OCI-LY7 (cell line): ENCODE measurements at regions not wholly inside any gene's neighbourhood (a gene's known extent, or its start where the extent isn't known, plus 50 kb on each side); places are given as distances from the start of the nearest gene placed in this dataset.

ENCODE experiments used
- BruUV-seq: library from RNA; stranded (reverse); fragments of 400-500 nt; replicated peaks from 2 replicates; lab custom pipeline; 2021; lab: Mats Ljungman, UMichigan
- CTCF ChIA-PET: fragments of 300-600 bp; sonication (Branson Sonifier 250); formaldehyde crosslinking; loops from one replicate; lab custom pipeline; 2022; ENCODE audit warnings: antibody characterized with exemption; ENCODE audit not compliant: unreplicated experiment; lab: Charles Lee
- POLR2A ChIA-PET: fragments of 300-600 bp; sonication (Branson Sonifier 250); formaldehyde crosslinking; loops from one replicate; lab custom pipeline; 2022; ENCODE audit warnings: antibody characterized with exemption; lab: Charles Lee
- DNase-seq: peaks from one replicate; pipeline ENCODE4 v3.0.0-alpha.2; 2015; ENCODE audit warnings: low spot score
- H2AFZ ChIP-seq: fragments of 200-600 bp; sonication (generic), shearing (Covaris generic); 2 replicates; pipeline ENCODE4 v1.6.1; 2014; ENCODE audit warnings: mild to moderate bottlenecking, antibody characterized with exemption, low read length, moderate library complexity
- H3K27ac ChIP-seq: fragments of 200-600 bp; sonication (generic); 2 replicates; pipeline ENCODE4 v1.5.1; 2014; ENCODE audit warnings: mixed run types, low read depth, mild to moderate bottlenecking, moderate library complexity, low read length, inconsistent platforms; ENCODE audit not compliant: poor library complexity, severe bottlenecking
- H3K36me3 ChIP-seq: fragments of 200-600 bp; sonication (generic); 2 replicates; pipeline ENCODE4 v1.6.1; 2014; ENCODE audit warnings: mild to moderate bottlenecking, antibody characterized with exemption, low read length, moderate library complexity, mixed read lengths; ENCODE audit not compliant: insufficient read depth
- H3K4me1 ChIP-seq: fragments of 200-600 bp; sonication (generic); 2 replicates; pipeline ENCODE4 v1.5.1; 2014; ENCODE audit warnings: mild to moderate bottlenecking, low read length; ENCODE audit not compliant: insufficient read depth, poor library complexity, severe bottlenecking
- H3K4me2 ChIP-seq: fragments of 200-600 bp; sonication (generic); 2 replicates; pipeline ENCODE4 v1.6.1; 2014; ENCODE audit warnings: mild to moderate bottlenecking, low read length
- H3K4me3 ChIP-seq: fragments of 200-600 bp; sonication (generic); 2 replicates; pipeline ENCODE4 v1.5.1; 2014; ENCODE audit warnings: mild to moderate bottlenecking, low read depth, low read length; ENCODE audit not compliant: poor library complexity, severe bottlenecking
- H3K79me2 ChIP-seq: fragments of 200-600 bp; sonication (generic); 2 replicates; pipeline ENCODE4 v1.6.1; 2016; ENCODE audit warnings: low read depth, mild to moderate bottlenecking, low read length, moderate library complexity, mixed read lengths; ENCODE audit not compliant: insufficient read depth
- H3K9me2 ChIP-seq: fragments of 200-600 bp; sonication (generic); 2 replicates; pipeline ENCODE4 v1.6.1; 2016; ENCODE audit warnings: mild to moderate bottlenecking, low read length, mixed read lengths; ENCODE audit not compliant: insufficient read depth
- H3K9me3 ChIP-seq: fragments of 200-600 bp; sonication (generic); 2 replicates; pipeline ENCODE4 v1.6.1; 2014; ENCODE audit warnings: mild to moderate bottlenecking, mixed run types, low read length, mixed read lengths
- H4K20me1 ChIP-seq: fragments of 200-600 bp; sonication (generic); 2 replicates; pipeline ENCODE4 v1.6.1; 2014; ENCODE audit warnings: mild to moderate bottlenecking, antibody characterized with exemption, low read length, moderate library complexity, mixed read lengths; ENCODE audit not compliant: insufficient read depth
- EZH2phosphoT487 ChIP-seq: fragments of 200-600 bp; sonication (generic); IDR thresholded peaks from 2 replicates; pipeline ENCODE4 v1.6.1; 2018; ENCODE audit warnings: low read depth, borderline replicate concordance, mild to moderate bottlenecking, mixed run types, antibody characterized with exemption, low read length, moderate library complexity, mixed read lengths
- intact Hi-C: fragments of 100-400 bp; cut with micrococcal nuclease; formaldehyde crosslinking; loops from one replicate; pipeline ENCODE4 v1.10.0; 2022; ENCODE audit not compliant: unreplicated experiment
- TF ChIP-seq, protein P1 (sequence below): fragments of 200-600 bp; sonication (generic); conservative IDR thresholded peaks from 2 replicates; pipeline ENCODE4 v1.5.1; 2014; ENCODE audit warnings: mild to moderate bottlenecking, antibody characterized with exemption, low read length, moderate library complexity, mixed read lengths

DNA sequence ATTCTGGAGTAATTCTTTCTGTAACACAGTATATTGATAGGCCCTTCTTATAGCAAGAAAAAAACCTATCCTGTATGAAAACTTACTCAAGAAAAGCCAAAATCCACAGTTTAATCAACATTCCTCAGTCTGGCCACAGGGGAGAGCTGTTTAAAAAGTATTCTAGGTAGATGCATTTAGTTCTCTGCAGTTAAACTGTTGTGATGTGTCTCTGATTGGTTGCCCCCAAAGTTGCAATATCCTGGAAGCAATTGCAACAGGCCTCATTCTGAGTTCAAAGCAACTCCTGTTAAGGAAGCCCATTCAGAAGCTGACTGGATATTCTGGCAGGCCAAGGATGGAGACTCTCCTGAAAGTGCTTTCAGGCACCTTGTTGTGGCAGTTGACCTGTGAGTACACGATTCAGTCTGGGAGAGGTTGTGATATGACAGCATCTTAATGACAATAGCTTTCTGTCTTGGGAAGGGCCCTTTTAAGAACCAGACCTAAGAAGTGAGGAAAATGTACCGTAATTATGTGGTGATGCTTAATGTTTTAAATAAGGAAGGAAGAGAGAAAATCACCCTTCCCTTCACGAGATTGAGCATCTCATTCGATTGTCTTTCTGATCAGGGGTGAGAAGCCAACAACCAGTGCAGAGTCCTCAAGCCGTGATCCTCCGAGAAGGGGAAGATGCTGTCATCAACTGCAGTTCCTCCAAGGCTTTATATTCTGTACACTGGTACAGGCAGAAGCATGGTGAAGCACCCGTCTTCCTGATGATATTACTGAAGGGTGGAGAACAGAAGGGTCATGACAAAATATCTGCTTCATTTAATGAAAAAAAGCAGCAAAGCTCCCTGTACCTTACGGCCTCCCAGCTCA lies 420.7 kb downstream of the DAD1 start:
- no TSS peak for BruUV-seq
- CTCF ChIA-PET = no interaction called here
- DNase-seq = peak; percentile 5
- Histone ChIP-seq H3K4me2 (no peak overlapping the region), H4K20me1 (no peaks in the 10 kb centered on the region), H3K27ac (no peak overlapping the region), H3K9me3 (no peaks in the 10 kb centered on the region), H3K4me1 (no peaks in the 10 kb centered on the region), H3K4me3 (no peak overlapping the region), H2AFZ (no peak overlapping the region), H3K36me3 (no peaks in the 10 kb centered on the region), H3K79me2 (no peaks in the 10 kb centered on the region), H3K9me2 (no peaks in the 10 kb centered on the region)
- TF ChIP-seq EZH2phosphoT487 = no peak
- TF ChIP-seq, protein P1, sequence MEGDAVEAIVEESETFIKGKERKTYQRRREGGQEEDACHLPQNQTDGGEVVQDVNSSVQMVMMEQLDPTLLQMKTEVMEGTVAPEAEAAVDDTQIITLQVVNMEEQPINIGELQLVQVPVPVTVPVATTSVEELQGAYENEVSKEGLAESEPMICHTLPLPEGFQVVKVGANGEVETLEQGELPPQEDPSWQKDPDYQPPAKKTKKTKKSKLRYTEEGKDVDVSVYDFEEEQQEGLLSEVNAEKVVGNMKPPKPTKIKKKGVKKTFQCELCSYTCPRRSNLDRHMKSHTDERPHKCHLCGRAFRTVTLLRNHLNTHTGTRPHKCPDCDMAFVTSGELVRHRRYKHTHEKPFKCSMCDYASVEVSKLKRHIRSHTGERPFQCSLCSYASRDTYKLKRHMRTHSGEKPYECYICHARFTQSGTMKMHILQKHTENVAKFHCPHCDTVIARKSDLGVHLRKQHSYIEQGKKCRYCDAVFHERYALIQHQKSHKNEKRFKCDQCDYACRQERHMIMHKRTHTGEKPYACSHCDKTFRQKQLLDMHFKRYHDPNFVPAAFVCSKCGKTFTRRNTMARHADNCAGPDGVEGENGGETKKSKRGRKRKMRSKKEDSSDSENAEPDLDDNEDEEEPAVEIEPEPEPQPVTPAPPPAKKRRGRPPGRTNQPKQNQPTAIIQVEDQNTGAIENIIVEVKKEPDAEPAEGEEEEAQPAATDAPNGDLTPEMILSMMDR = 0 out of 2 replicates have a peak, but pooled peaks have one; percentile 40
- POLR2A ChIA-PET = interaction anchor here (0.6 to 0.9 kb wide), 2 partner anchors 14 to 85 kb away, joined by 3 read pairs; no protein-coding TSS in a partner anchor
- intact Hi-C loops = no loop called here

DNA sequence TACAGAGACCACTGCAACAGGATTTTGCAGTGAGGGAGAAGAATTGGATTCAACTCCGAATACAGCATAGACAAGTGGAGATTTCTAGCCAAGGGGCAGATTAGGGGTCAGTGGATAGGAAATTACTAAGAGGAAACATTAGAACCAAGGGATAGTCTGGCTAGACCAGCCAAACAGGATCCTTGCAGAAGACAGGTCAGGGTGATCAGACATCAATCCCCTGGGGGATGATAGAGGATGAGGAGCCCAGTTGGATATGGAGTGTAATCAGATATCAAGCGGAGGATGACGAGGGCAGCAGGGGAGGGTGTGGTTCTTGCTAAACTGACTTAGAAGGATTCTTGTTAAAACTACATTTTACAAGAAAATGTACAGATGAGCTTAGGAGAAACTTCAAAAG lies 424.4 kb downstream of the DAD1 start:
- BruUV-seq = no TSS peak
- Histone ChIP-seq H3K27ac (no peak overlapping the region), H4K20me1 (no peaks in the 10 kb centered on the region), H3K79me2 (no peaks in the 10 kb centered on the region), H3K36me3 (no peaks in the 10 kb centered on the region), H3K9me3 (no peaks in the 10 kb centered on the region), H3K4me3 (no peak overlapping the region), H2AFZ (no peak overlapping the region), H3K9me2 (no peaks in the 10 kb centered on the region), H3K4me1 (no peaks in the 10 kb centered on the region), H3K4me2 (no peak overlapping the region)
- intact Hi-C loops = no loop called here
- CTCF ChIA-PET = interaction anchor here (1.4 kb wide), 1 partner anchor 37 kb away, joined by 3 read pairs; no protein-coding TSS in a partner anchor
- no peak for DNase-seq
- POLR2A ChIA-PET = interaction anchor here (1.6 kb wide), 1 partner anchor 21 kb away, joined by 3 read pairs; no protein-coding TSS in a partner anchor
- TF ChIP-seq, protein P1 = no peak
- TF ChIP-seq EZH2phosphoT487 = no peak

DNA sequence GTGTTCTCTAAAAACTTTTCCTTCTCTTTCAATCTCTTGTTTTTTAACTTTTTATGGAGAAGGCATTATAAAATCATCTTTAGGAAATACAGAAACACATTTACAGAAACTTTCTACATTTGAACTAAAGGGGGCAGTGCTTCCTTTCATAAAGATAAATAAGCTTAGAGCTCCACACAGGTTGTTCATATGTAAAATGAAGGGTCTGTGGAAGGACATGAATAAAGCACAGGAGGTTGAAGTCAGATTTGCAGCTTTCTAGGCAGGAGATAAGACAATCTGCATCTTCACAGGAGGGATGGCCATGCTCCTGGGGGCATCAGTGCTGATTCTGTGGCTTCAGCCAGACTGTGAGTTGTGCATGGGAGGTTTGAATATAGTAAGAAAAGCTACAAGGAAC lies 426.0 kb downstream of the DAD1 start:
- no peaks in the 10 kb centered on the region for H3K4me1 ChIP-seq
- intact Hi-C loops = no loop called here
- ChIA-PET CTCF (no interaction called here), POLR2A (interaction anchor here (1.1 kb wide), 1 partner anchor 12 kb away, joined by 3 read pairs; no protein-coding TSS in a partner anchor)
- H3K9me3 ChIP-seq = no peaks in the 10 kb centered on the region
- no peak overlapping the region for H3K27ac ChIP-seq
- no peak for TF ChIP-seq EZH2phosphoT487
- TF ChIP-seq, protein P1 = peak; percentile 72
- H4K20me1 ChIP-seq = no peaks in the 10 kb centered on the region
- no peaks in the 10 kb centered on the region for H3K36me3 ChIP-seq
- H3K4me3 ChIP-seq = no peak overlapping the region
- H3K9me2 ChIP-seq = no peaks in the 10 kb centered on the region
- peak; percentile 12 for DNase-seq
- no peaks in the 10 kb centered on the region for H3K79me2 ChIP-seq
- no TSS peak for BruUV-seq
- H3K4me2 ChIP-seq = no peak overlapping the region
- no peak overlapping the region for H2AFZ ChIP-seq
